ENCODE measurements at regions not wholly inside any gene's neighbourhood (a gene's known extent, or its start where the extent isn't known, plus 50 kb on each side); places are given as distances from the start of the nearest gene placed in this dataset.

- peak; percentile 54 for DNase-seq (ENCODE audit: low read depth)
- TF ChIP-seq, protein P1, sequence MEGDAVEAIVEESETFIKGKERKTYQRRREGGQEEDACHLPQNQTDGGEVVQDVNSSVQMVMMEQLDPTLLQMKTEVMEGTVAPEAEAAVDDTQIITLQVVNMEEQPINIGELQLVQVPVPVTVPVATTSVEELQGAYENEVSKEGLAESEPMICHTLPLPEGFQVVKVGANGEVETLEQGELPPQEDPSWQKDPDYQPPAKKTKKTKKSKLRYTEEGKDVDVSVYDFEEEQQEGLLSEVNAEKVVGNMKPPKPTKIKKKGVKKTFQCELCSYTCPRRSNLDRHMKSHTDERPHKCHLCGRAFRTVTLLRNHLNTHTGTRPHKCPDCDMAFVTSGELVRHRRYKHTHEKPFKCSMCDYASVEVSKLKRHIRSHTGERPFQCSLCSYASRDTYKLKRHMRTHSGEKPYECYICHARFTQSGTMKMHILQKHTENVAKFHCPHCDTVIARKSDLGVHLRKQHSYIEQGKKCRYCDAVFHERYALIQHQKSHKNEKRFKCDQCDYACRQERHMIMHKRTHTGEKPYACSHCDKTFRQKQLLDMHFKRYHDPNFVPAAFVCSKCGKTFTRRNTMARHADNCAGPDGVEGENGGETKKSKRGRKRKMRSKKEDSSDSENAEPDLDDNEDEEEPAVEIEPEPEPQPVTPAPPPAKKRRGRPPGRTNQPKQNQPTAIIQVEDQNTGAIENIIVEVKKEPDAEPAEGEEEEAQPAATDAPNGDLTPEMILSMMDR (conservative IDR thresholded peaks at IDR 0.05; ENCODE audit: control insufficient read depth, insufficient read depth, low read depth, low read length) = no peak
- no peak overlapping the region for H3K4me3 ChIP-seq (ENCODE audit: control insufficient read depth, low read depth, low read length)
These were observed 56.0 kb downstream of the EN1 start for GRCh38 chr2:118791483-118791882.

DNA sequence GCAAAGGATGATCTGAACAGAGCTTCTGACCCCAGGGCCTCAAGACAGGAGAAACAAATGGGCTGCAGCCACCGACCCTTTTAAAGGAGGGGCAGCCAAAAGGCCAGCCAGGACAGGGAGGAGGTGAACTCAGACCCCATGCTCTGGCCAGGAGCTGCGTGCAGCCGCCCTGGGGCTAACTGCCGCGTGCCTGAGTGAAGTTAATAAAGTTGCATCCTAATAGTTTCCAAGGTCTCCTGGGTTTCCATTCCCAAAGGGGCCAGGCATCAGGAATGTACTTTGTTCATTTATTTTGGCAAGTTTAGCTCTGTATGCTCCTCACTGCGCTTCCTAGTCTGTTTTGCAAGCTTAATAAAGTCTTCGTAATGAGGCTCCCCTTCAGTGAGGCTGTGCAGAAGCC lies 60.7 kb downstream of the EN1 start:
- no peak overlapping the region for H3K4me3 ChIP-seq (ENCODE audit: control insufficient read depth, low read depth, low read length)
- DNase-seq (ENCODE audit: low read depth) = peak; percentile 39
- TF ChIP-seq, protein P1 (conservative IDR thresholded peaks at IDR 0.05; ENCODE audit: control insufficient read depth, insufficient read depth, low read depth, low read length) = no peak

GRCh38 chr2:118784860-118785259 lies 62.6 kb downstream of the EN1 start:
- TF ChIP-seq, protein P1 (conservative IDR thresholded peaks at IDR 0.05; ENCODE audit: control insufficient read depth, insufficient read depth, low read depth, low read length) = no peak
- DNase-seq (ENCODE audit: low read depth) = peak; percentile 25
- no peak overlapping the region for H3K4me3 ChIP-seq (ENCODE audit: control insufficient read depth, low read depth, low read length)

DNA sequence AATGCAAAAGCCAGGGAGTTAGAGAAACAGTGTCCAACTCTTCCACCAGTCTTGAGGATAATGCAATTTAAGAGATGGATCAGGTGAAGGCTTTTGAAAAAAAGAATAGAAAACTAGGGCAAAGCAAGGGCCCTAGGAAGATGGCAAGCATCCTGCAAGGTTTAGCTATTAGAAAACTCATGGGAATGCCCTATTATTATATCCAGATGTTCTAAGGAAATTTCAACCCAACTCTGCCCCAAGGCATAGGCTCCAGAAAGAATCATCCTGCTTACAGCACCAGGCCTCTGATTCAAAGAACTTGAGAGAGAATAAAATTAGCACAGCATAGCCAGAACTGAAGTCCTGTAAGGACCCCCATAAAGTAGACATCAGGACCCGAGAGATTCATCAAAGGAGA lies 68.1 kb downstream of the EN1 start:
- H3K4me3 ChIP-seq (ENCODE audit: control insufficient read depth, low read depth, low read length) = no peak overlapping the region
- DNase-seq (ENCODE audit: low read depth) = peak; percentile 23
- TF ChIP-seq, protein P1 (conservative IDR thresholded peaks at IDR 0.05; ENCODE audit: control insufficient read depth, insufficient read depth, low read depth, low read length) = no peak

GRCh38 chr2:118774458-118775133 lies 72.9 kb downstream of the EN1 start:
- peak; percentile 47 for DNase-seq (ENCODE audit: low read depth)
- H3K4me3 ChIP-seq (ENCODE audit: control insufficient read depth, low read depth, low read length) = peak overlapping the region; percentile 57
- TF ChIP-seq, protein P1 (conservative IDR thresholded peaks at IDR 0.05; ENCODE audit: control insufficient read depth, insufficient read depth, low read depth, low read length) = no peak

- no peak for DNase-seq (ENCODE audit: low read depth)
- H3K4me3 ChIP-seq (ENCODE audit: control insufficient read depth, low read depth, low read length) = no peak overlapping the region
- TF ChIP-seq, protein P1 (conservative IDR thresholded peaks at IDR 0.05; ENCODE audit: control insufficient read depth, insufficient read depth, low read depth, low read length) = no peak
These were observed 73.6 kb downstream of the EN1 start for GRCh38 chr2:118773826-118774225.

All from fibroblast of mammary gland (primary cell).